OCI-LY7 (cell line): ENCODE measurements at regions not wholly inside any gene's neighbourhood (a gene's known extent, or its start where the extent isn't known, plus 50 kb on each side); places are given as distances from the start of the nearest gene placed in this dataset.

ENCODE experiments used
- BruUV-seq: library from RNA; stranded (reverse); fragments of 400-500 nt; replicated peaks from 2 replicates; lab custom pipeline; 2021; lab: Mats Ljungman, UMichigan
- CTCF ChIA-PET: fragments of 300-600 bp; sonication (Branson Sonifier 250); formaldehyde crosslinking; loops from one replicate; lab custom pipeline; 2022; ENCODE audit warnings: antibody characterized with exemption; ENCODE audit not compliant: unreplicated experiment; lab: Charles Lee
- POLR2A ChIA-PET: fragments of 300-600 bp; sonication (Branson Sonifier 250); formaldehyde crosslinking; loops from one replicate; lab custom pipeline; 2022; ENCODE audit warnings: antibody characterized with exemption; lab: Charles Lee
- DNase-seq: peaks from one replicate; pipeline ENCODE4 v3.0.0-alpha.2; 2015; ENCODE audit warnings: low spot score
- H2AFZ ChIP-seq: fragments of 200-600 bp; sonication (generic), shearing (Covaris generic); 2 replicates; pipeline ENCODE4 v1.6.1; 2014; ENCODE audit warnings: mild to moderate bottlenecking, antibody characterized with exemption, low read length, moderate library complexity
- H3K27ac ChIP-seq: fragments of 200-600 bp; sonication (generic); 2 replicates; pipeline ENCODE4 v1.5.1; 2014; ENCODE audit warnings: mixed run types, low read depth, mild to moderate bottlenecking, moderate library complexity, low read length, inconsistent platforms; ENCODE audit not compliant: poor library complexity, severe bottlenecking
- H3K36me3 ChIP-seq: fragments of 200-600 bp; sonication (generic); 2 replicates; pipeline ENCODE4 v1.6.1; 2014; ENCODE audit warnings: mild to moderate bottlenecking, antibody characterized with exemption, low read length, moderate library complexity, mixed read lengths; ENCODE audit not compliant: insufficient read depth
- H3K4me1 ChIP-seq: fragments of 200-600 bp; sonication (generic); 2 replicates; pipeline ENCODE4 v1.5.1; 2014; ENCODE audit warnings: mild to moderate bottlenecking, low read length; ENCODE audit not compliant: insufficient read depth, poor library complexity, severe bottlenecking
- H3K4me2 ChIP-seq: fragments of 200-600 bp; sonication (generic); 2 replicates; pipeline ENCODE4 v1.6.1; 2014; ENCODE audit warnings: mild to moderate bottlenecking, low read length
- H3K4me3 ChIP-seq: fragments of 200-600 bp; sonication (generic); 2 replicates; pipeline ENCODE4 v1.5.1; 2014; ENCODE audit warnings: mild to moderate bottlenecking, low read depth, low read length; ENCODE audit not compliant: poor library complexity, severe bottlenecking
- H3K79me2 ChIP-seq: fragments of 200-600 bp; sonication (generic); 2 replicates; pipeline ENCODE4 v1.6.1; 2016; ENCODE audit warnings: low read depth, mild to moderate bottlenecking, low read length, moderate library complexity, mixed read lengths; ENCODE audit not compliant: insufficient read depth
- H3K9me2 ChIP-seq: fragments of 200-600 bp; sonication (generic); 2 replicates; pipeline ENCODE4 v1.6.1; 2016; ENCODE audit warnings: mild to moderate bottlenecking, low read length, mixed read lengths; ENCODE audit not compliant: insufficient read depth
- H3K9me3 ChIP-seq: fragments of 200-600 bp; sonication (generic); 2 replicates; pipeline ENCODE4 v1.6.1; 2014; ENCODE audit warnings: mild to moderate bottlenecking, mixed run types, low read length, mixed read lengths
- H4K20me1 ChIP-seq: fragments of 200-600 bp; sonication (generic); 2 replicates; pipeline ENCODE4 v1.6.1; 2014; ENCODE audit warnings: mild to moderate bottlenecking, antibody characterized with exemption, low read length, moderate library complexity, mixed read lengths; ENCODE audit not compliant: insufficient read depth
- CTCF ChIP-seq: fragments of 200-600 bp; sonication (generic); conservative IDR thresholded peaks from 2 replicates; pipeline ENCODE4 v1.5.1; 2014; ENCODE audit warnings: mild to moderate bottlenecking, antibody characterized with exemption, low read length, moderate library complexity, mixed read lengths
- EZH2phosphoT487 ChIP-seq: fragments of 200-600 bp; sonication (generic); IDR thresholded peaks from 2 replicates; pipeline ENCODE4 v1.6.1; 2018; ENCODE audit warnings: low read depth, borderline replicate concordance, mild to moderate bottlenecking, mixed run types, antibody characterized with exemption, low read length, moderate library complexity, mixed read lengths
- intact Hi-C: fragments of 100-400 bp; cut with micrococcal nuclease; formaldehyde crosslinking; loops from one replicate; pipeline ENCODE4 v1.10.0; 2022; ENCODE audit not compliant: unreplicated experiment

- POLR2A ChIA-PET, result no interaction called here
- H3K9me2 ChIP-seq, result no peaks in the 10 kb centered on the region
- BruUV-seq, result no TSS peak
- DNase-seq, result no peak
- no peaks in the 10 kb centered on the region for H3K36me3 ChIP-seq
- no peaks in the 10 kb centered on the region for H3K79me2 ChIP-seq
- CTCF ChIA-PET, result no interaction called here
- H3K9me3 ChIP-seq, result no peaks in the 10 kb centered on the region
- H2AFZ ChIP-seq, result no peak overlapping the region
- H3K4me2 ChIP-seq, result no peak overlapping the region
- intact Hi-C loops, result no loop called here
- H4K20me1 ChIP-seq, result no peaks in the 10 kb centered on the region
- TF ChIP-seq CTCF (no peak), EZH2phosphoT487 (no peak)
- no peaks in the 10 kb centered on the region for H3K4me1 ChIP-seq
- no peak overlapping the region for H3K27ac ChIP-seq
- no peak overlapping the region for H3K4me3 ChIP-seq
Measured at GRCh38 chr18:70387027-70387426, 98.2 kb downstream of the SOCS6 start.

- no peak overlapping the region for H3K4me2 ChIP-seq
- intact Hi-C loops, result no loop called here
- H3K27ac ChIP-seq, result no peak overlapping the region
- no peaks in the 10 kb centered on the region for H3K4me1 ChIP-seq
- no peak overlapping the region for H2AFZ ChIP-seq
- DNase-seq, result no peak
- H4K20me1 ChIP-seq, result no peaks in the 10 kb centered on the region
- H3K79me2 ChIP-seq, result no peaks in the 10 kb centered on the region
- no peaks in the 10 kb centered on the region for H3K9me2 ChIP-seq
- TF ChIP-seq CTCF, result no peak
- TF ChIP-seq EZH2phosphoT487, result no peak
- no peaks in the 10 kb centered on the region for H3K9me3 ChIP-seq
- H3K36me3 ChIP-seq, result no peaks in the 10 kb centered on the region
- ChIA-PET CTCF (no interaction called here), POLR2A (no interaction called here)
- BruUV-seq, result no TSS peak
- no peak overlapping the region for H3K4me3 ChIP-seq
Measured at GRCh38 chr18:70386582-70386981, 97.7 kb downstream of the SOCS6 start.

GRCh38 chr18:70385474-70385873, 96.6 kb downstream of the SOCS6 start:
- CTCF ChIA-PET, result no interaction called here
- Histone ChIP-seq H3K36me3 (no peaks in the 10 kb centered on the region), H2AFZ (no peak overlapping the region), H3K9me3 (no peaks in the 10 kb centered on the region), H3K4me3 (no peak overlapping the region), H3K79me2 (no peaks in the 10 kb centered on the region), H3K4me1 (no peaks in the 10 kb centered on the region), H4K20me1 (no peaks in the 10 kb centered on the region), H3K27ac (no peak overlapping the region), H3K4me2 (no peak overlapping the region), H3K9me2 (no peaks in the 10 kb centered on the region)
- POLR2A ChIA-PET, result no interaction called here
- BruUV-seq, result no TSS peak
- no peak for DNase-seq
- TF ChIP-seq EZH2phosphoT487 (no peak), CTCF (no peak)
- intact Hi-C loops, result no loop called here
